ENCODE measurements at regions not wholly inside any gene's neighbourhood (a gene's known extent, or its start where the extent isn't known, plus 50 kb on each side); places are given as distances from the start of the nearest gene placed in this dataset.

GRCh38 chr9:69986970-69987369 lies 56.7 kb upstream of the MAMDC2 start:
- DNase-seq (no peak), ATAC-seq (no peak)
- ChIA-PET POLR2A (ENCODE audit: unreplicated experiment) (no interaction called here), CTCF (no interaction called here)
- Histone ChIP-seq H3K9ac (ENCODE audit: low read length) (no peak overlapping the region), H3K4me2 (ENCODE audit: low read length) (no peak overlapping the region), H3F3A (ENCODE audit: low read length, unreplicated experiment) (no peaks in the 10 kb centered on the region), H2AFZ (ENCODE audit: low read length) (no peak overlapping the region), H3K4me1 (ENCODE audit: insufficient read depth, low read length) (no peaks in the 10 kb centered on the region), H3K27me3 (ENCODE audit: low read length) (no peaks in the 10 kb centered on the region; the same call in 1 of the 2 replicates), H3K9me3 (ENCODE audit: low read length) (no peaks in the 10 kb centered on the region), H3K79me2 (ENCODE audit: low read length) (no peaks in the 10 kb centered on the region), H3K36me3 (ENCODE audit: low read depth, low read length) (no peaks in the 10 kb centered on the region), H3K27ac (ENCODE audit: low read length) (no peak overlapping the region), H3K9me2 (replicated peaks; ENCODE audit: low read length) (no peaks in the 10 kb centered on the region), H3K4me3 (ENCODE audit: low read length) (no peak overlapping the region), H4K20me1 (ENCODE audit: low read length) (no peaks in the 10 kb centered on the region)
- TF ChIP-seq EZH2 (IDR thresholded peaks at IDR 0.05; ENCODE audit: low read length, unreplicated experiment) (no peak), CTCF (conservative IDR thresholded peaks at IDR 0.05; ENCODE audit: low read depth, low read length) (no peak), EZH2phosphoT487 (IDR thresholded peaks at IDR 0.05; ENCODE audit: borderline replicate concordance, low read length) (no peak)
- BruUV-seq (replicated peaks): no TSS peak
- intact Hi-C loops (cut with micrococcal nuclease): no loop called here

- intact Hi-C loops (cut with micrococcal nuclease): no loop called here
These were observed 56.2 kb upstream of the MAMDC2 start for GRCh38 chr9:69987457-69987856.

More at GRCh38 chr9:69987457-69987856, 56.2 kb upstream of the MAMDC2 start:
- H3K79me2 ChIP-seq (ENCODE audit: low read length): no peaks in the 10 kb centered on the region
- H3K4me2 ChIP-seq (ENCODE audit: low read length): no peak overlapping the region
- H3K9me3 ChIP-seq (ENCODE audit: low read length): no peaks in the 10 kb centered on the region
- ChIA-PET CTCF (no interaction called here), POLR2A (ENCODE audit: unreplicated experiment) (no interaction called here)
- no peaks in the 10 kb centered on the region for H3F3A ChIP-seq (ENCODE audit: low read length, unreplicated experiment)
- no peaks in the 10 kb centered on the region for H3K4me1 ChIP-seq (ENCODE audit: insufficient read depth, low read length)
- no peak for DNase-seq
- TF ChIP-seq EZH2phosphoT487 (IDR thresholded peaks at IDR 0.05; ENCODE audit: borderline replicate concordance, low read length): no peak
- TF ChIP-seq CTCF (conservative IDR thresholded peaks at IDR 0.05; ENCODE audit: low read depth, low read length): no peak
- no peak for TF ChIP-seq EZH2 (IDR thresholded peaks at IDR 0.05; ENCODE audit: low read length, unreplicated experiment)
- no peaks in the 10 kb centered on the region for H3K36me3 ChIP-seq (ENCODE audit: low read depth, low read length)
- no peak overlapping the region for H3K9ac ChIP-seq (ENCODE audit: low read length)
- no peaks in the 10 kb centered on the region; the same call in 1 of the 2 replicates for H3K27me3 ChIP-seq (ENCODE audit: low read length)
- ATAC-seq: no peak
- H2AFZ ChIP-seq (ENCODE audit: low read length): no peak overlapping the region
- no peak overlapping the region for H3K27ac ChIP-seq (ENCODE audit: low read length)
- H4K20me1 ChIP-seq (ENCODE audit: low read length): no peaks in the 10 kb centered on the region
- H3K4me3 ChIP-seq (ENCODE audit: low read length): no peak overlapping the region
- no peaks in the 10 kb centered on the region for H3K9me2 ChIP-seq (replicated peaks; ENCODE audit: low read length)
- no TSS peak for BruUV-seq (replicated peaks)

All from PC-3 (cell line).